Activated T-helper 17 cell treated with anti-CD3 and anti-CD28 coated beads, Interleukin-2, amount 50 U/mL, for 72 hours (primary cell): ENCODE measurements at regions not wholly inside any gene's neighbourhood (a gene's known extent, or its start where the extent isn't known, plus 50 kb on each side); places are given as distances from the start of the nearest gene placed in this dataset.
"Not testable (repeated sequence)": the region's sequence is repeated elsewhere in the genome, so short reads cannot be mapped to it uniquely, and the experiment has no call there.

Experiments
- ATAC-seq: fragments of 150-1000 bp; cut with Tn5 transposase; replicated peaks from 2 replicates; pipeline ENCODE4 v1.10.0; 2021; ENCODE audit warnings: mild to moderate bottlenecking, moderate library complexity
- H3K27ac Mint-ChIP-seq: one replicate; pipeline ENCODE4 v1.8.0; 2022; ENCODE audit warnings: mixed read lengths
- H3K27me3 Mint-ChIP-seq: one replicate; pipeline ENCODE4 v1.8.0; 2022; ENCODE audit warnings: mixed read lengths
- H3K36me3 Mint-ChIP-seq: one replicate; pipeline ENCODE4 v1.8.0; 2022; ENCODE audit warnings: low read depth, mild to moderate bottlenecking, mixed read lengths
- H3K4me1 Mint-ChIP-seq: one replicate; pipeline ENCODE4 v1.8.0; 2022; ENCODE audit warnings: mixed read lengths
- H3K4me3 Mint-ChIP-seq: one replicate; pipeline ENCODE4 v1.8.0; 2022; ENCODE audit warnings: mild to moderate bottlenecking, mixed read lengths
- H3K9me3 Mint-ChIP-seq: one replicate; pipeline ENCODE4 v1.8.0; 2022; ENCODE audit warnings: mixed read lengths

- Mint-ChIP-seq H3K36me3 (no peaks in the 10 kb centered on the region), H3K4me1 (no peaks in the 10 kb centered on the region), H3K27ac (no peak overlapping the region), H3K9me3 (peaks cover 9% of the 10 kb centered on the region), H3K27me3 (peaks cover 24% of the 10 kb centered on the region), H3K4me3 (no peak overlapping the region)
- no peak for ATAC-seq
These were observed 122.0 kb upstream of the SKOR2 start for GRCh38 chr18:47373465-47373864.

GRCh38 chr18:47370052-47370451 is 118.6 kb upstream of the SKOR2 start:
- H3K9me3 Mint-ChIP-seq: peaks cover 9% of the 10 kb centered on the region
- no peak overlapping the region for H3K4me3 Mint-ChIP-seq
- no peaks in the 10 kb centered on the region for H3K36me3 Mint-ChIP-seq
- no peak overlapping the region for H3K27ac Mint-ChIP-seq
- H3K27me3 Mint-ChIP-seq: peaks cover 24% of the 10 kb centered on the region
- no peak for ATAC-seq
- no peaks in the 10 kb centered on the region for H3K4me1 Mint-ChIP-seq

- H3K4me3 Mint-ChIP-seq, ATAC-seq, H3K9me3 Mint-ChIP-seq, H3K27ac Mint-ChIP-seq, H3K36me3 Mint-ChIP-seq, H3K27me3 Mint-ChIP-seq, H3K4me1 Mint-ChIP-seq: not testable (repeated sequence)
These were observed 102.6 kb upstream of the SKOR2 start for GRCh38 chr18:47354061-47354460.

GRCh38 chr18:47346016-47346415 is 94.6 kb upstream of the SKOR2 start:
- Mint-ChIP-seq H3K4me1 (no peaks in the 10 kb centered on the region), H3K27ac (no peak overlapping the region), H3K27me3 (peaks cover 3% of the 10 kb centered on the region), H3K36me3 (no peaks in the 10 kb centered on the region), H3K9me3 (no peaks in the 10 kb centered on the region), H3K4me3 (no peak overlapping the region)
- no peak for ATAC-seq

- Mint-ChIP-seq H3K9me3 (no peaks in the 10 kb centered on the region), H3K27me3 (peaks cover 3% of the 10 kb centered on the region), H3K4me3 (no peak overlapping the region), H3K4me1 (no peaks in the 10 kb centered on the region), H3K36me3 (no peaks in the 10 kb centered on the region), H3K27ac (no peak overlapping the region)
- no peak for ATAC-seq
These were observed 93.8 kb upstream of the SKOR2 start for GRCh38 chr18:47345291-47345690.

- no peaks in the 10 kb centered on the region for H3K36me3 Mint-ChIP-seq
- no peak overlapping the region for H3K27ac Mint-ChIP-seq
- no peak overlapping the region for H3K4me3 Mint-ChIP-seq
- no peaks in the 10 kb centered on the region for H3K9me3 Mint-ChIP-seq
- peaks cover 3% of the 10 kb centered on the region for H3K27me3 Mint-ChIP-seq
- H3K4me1 Mint-ChIP-seq: no peaks in the 10 kb centered on the region
- ATAC-seq: no peak
These were observed 91.8 kb upstream of the SKOR2 start for GRCh38 chr18:47343291-47343690.

GRCh38 chr18:47342566-47342965 is 91.1 kb upstream of the SKOR2 start:
- no peak overlapping the region for H3K4me3 Mint-ChIP-seq
- ATAC-seq: no peak

GRCh38 chr18:47341678-47342077 is 90.2 kb upstream of the SKOR2 start:
- H3K27ac Mint-ChIP-seq: no peak overlapping the region
- no peaks in the 10 kb centered on the region for H3K4me1 Mint-ChIP-seq
- no peaks in the 10 kb centered on the region for H3K9me3 Mint-ChIP-seq
- no peaks in the 10 kb centered on the region for H3K36me3 Mint-ChIP-seq
- no peak for ATAC-seq
- peaks cover 3% of the 10 kb centered on the region for H3K27me3 Mint-ChIP-seq
- H3K4me3 Mint-ChIP-seq: no peak overlapping the region

More at GRCh38 chr18:47342566-47342965, 91.1 kb upstream of the SKOR2 start:
- Mint-ChIP-seq H3K9me3 (no peaks in the 10 kb centered on the region), H3K36me3 (no peaks in the 10 kb centered on the region), H3K27me3 (peaks cover 3% of the 10 kb centered on the region), H3K4me1 (no peaks in the 10 kb centered on the region), H3K27ac (no peak overlapping the region)

- Mint-ChIP-seq H3K36me3 (no peaks in the 10 kb centered on the region), H3K27ac (no peak overlapping the region), H3K4me1 (no peaks in the 10 kb centered on the region), H3K9me3 (no peaks in the 10 kb centered on the region), H3K4me3 (no peak overlapping the region), H3K27me3 (peaks cover 16% of the 10 kb centered on the region)
- ATAC-seq: no peak
These were observed 83.5 kb upstream of the SKOR2 start for GRCh38 chr18:47334966-47335365.

- Mint-ChIP-seq H3K9me3 (no peaks in the 10 kb centered on the region), H3K36me3 (no peaks in the 10 kb centered on the region), H3K27ac (no peak overlapping the region), H3K4me3 (no peak overlapping the region), H3K27me3 (peaks cover 18% of the 10 kb centered on the region), H3K4me1 (no peaks in the 10 kb centered on the region)
- ATAC-seq: no peak
These were observed 82.6 kb upstream of the SKOR2 start for GRCh38 chr18:47333926-47334635.

GRCh38 chr18:47331641-47332040 is 80.2 kb upstream of the SKOR2 start:
- peaks cover 18% of the 10 kb centered on the region for H3K27me3 Mint-ChIP-seq
- no peaks in the 10 kb centered on the region for H3K4me1 Mint-ChIP-seq
- H3K27ac Mint-ChIP-seq: no peak overlapping the region
- no peak for ATAC-seq
- H3K36me3 Mint-ChIP-seq: no peaks in the 10 kb centered on the region
- H3K9me3 Mint-ChIP-seq: no peaks in the 10 kb centered on the region
- H3K4me3 Mint-ChIP-seq: no peak overlapping the region

GRCh38 chr18:47331026-47331425 is 79.6 kb upstream of the SKOR2 start:
- H3K9me3 Mint-ChIP-seq: no peaks in the 10 kb centered on the region
- H3K4me3 Mint-ChIP-seq: no peak overlapping the region
- H3K27ac Mint-ChIP-seq: no peak overlapping the region
- peaks cover 18% of the 10 kb centered on the region for H3K27me3 Mint-ChIP-seq
- no peaks in the 10 kb centered on the region for H3K4me1 Mint-ChIP-seq
- no peak for ATAC-seq
- no peaks in the 10 kb centered on the region for H3K36me3 Mint-ChIP-seq

GRCh38 chr18:47323158-47323557 is 71.7 kb upstream of the SKOR2 start:
- H3K4me3 Mint-ChIP-seq: no peak overlapping the region
- H3K27me3 Mint-ChIP-seq: peaks cover 7% of the 10 kb centered on the region
- no peaks in the 10 kb centered on the region for H3K4me1 Mint-ChIP-seq
- no peaks in the 10 kb centered on the region for H3K9me3 Mint-ChIP-seq
- H3K27ac Mint-ChIP-seq: no peak overlapping the region
- H3K36me3 Mint-ChIP-seq: no peaks in the 10 kb centered on the region
- peak; percentile 59 for ATAC-seq

- no peaks in the 10 kb centered on the region for H3K9me3 Mint-ChIP-seq
- no peak for ATAC-seq
- H3K36me3 Mint-ChIP-seq: no peaks in the 10 kb centered on the region
- peaks cover 14% of the 10 kb centered on the region for H3K27me3 Mint-ChIP-seq
- no peak overlapping the region for H3K4me3 Mint-ChIP-seq
- H3K27ac Mint-ChIP-seq: no peak overlapping the region
- H3K4me1 Mint-ChIP-seq: no peaks in the 10 kb centered on the region
These were observed 70.4 kb upstream of the SKOR2 start for GRCh38 chr18:47321815-47322214.

GRCh38 chr18:47317824-47318508 is 66.5 kb upstream of the SKOR2 start:
- no peak for ATAC-seq
- peaks cover 17% of the 10 kb centered on the region for H3K27me3 Mint-ChIP-seq
- H3K9me3 Mint-ChIP-seq: no peaks in the 10 kb centered on the region
- H3K27ac Mint-ChIP-seq: no peak overlapping the region
- no peaks in the 10 kb centered on the region for H3K4me1 Mint-ChIP-seq
- H3K36me3 Mint-ChIP-seq: no peaks in the 10 kb centered on the region
- no peak overlapping the region for H3K4me3 Mint-ChIP-seq
